ENCODE measurements at regions not wholly inside any gene's neighbourhood (a gene's known extent, or its start where the extent isn't known, plus 50 kb on each side); places are given as distances from the start of the nearest gene placed in this dataset.

GRCh38 chr12:53803194-53803593, 51.4 kb upstream of the CISTR start:
- DNase-seq = no peak

GRCh38 chr12:53803703-53804102, 51.9 kb upstream of the CISTR start:
- no peak for DNase-seq

GRCh38 chr12:53804429-53804828, 52.6 kb upstream of the CISTR start:
- DNase-seq = no peak

- no peak for DNase-seq
These were observed 53.3 kb upstream of the CISTR start for GRCh38 chr12:53805067-53805466.

GRCh38 chr12:53805791-53806190, 54.0 kb upstream of the CISTR start:
- DNase-seq = no peak

- DNase-seq = no peak
These were observed 54.9 kb upstream of the CISTR start for GRCh38 chr12:53806721-53807120.

GRCh38 chr12:53807322-53807860, 55.6 kb upstream of the CISTR start:
- DNase-seq = no peak

GRCh38 chr12:53808023-53808705, 56.4 kb upstream of the CISTR start:
- peak in 19 of 56 donors; percentile 2 to 58 (median 19) for DNase-seq

GRCh38 chr12:53809005-53809404, 57.2 kb upstream of the CISTR start:
- no peak for DNase-seq

- DNase-seq = no peak
These were observed 59.2 kb upstream of the CISTR start for GRCh38 chr12:53810950-53811349.

- no peak for DNase-seq
These were observed 59.8 kb upstream of the CISTR start for GRCh38 chr12:53811606-53812005.

GRCh38 chr12:53816360-53817020, 64.7 kb upstream of the CISTR start:
- DNase-seq = no peak

- no peak for DNase-seq
These were observed 65.2 kb upstream of the CISTR start for GRCh38 chr12:53817021-53817389.

- DNase-seq = peak in 1 of 56 donors; percentile 4
These were observed 68.9 kb upstream of the CISTR start for GRCh38 chr12:53820514-53821306.

- DNase-seq = no peak
These were observed 72.4 kb upstream of the CISTR start for GRCh38 chr12:53824001-53824712.

GRCh38 chr12:53825246-53826081, 73.7 kb upstream of the CISTR start:
- DNase-seq = no peak

- no peak for DNase-seq
These were observed 75.5 kb upstream of the CISTR start for GRCh38 chr12:53827306-53827705.

- DNase-seq = no peak
These were observed 76.8 kb upstream of the CISTR start for GRCh38 chr12:53828598-53828997.

GRCh38 chr12:53829130-53829819, 77.5 kb upstream of the CISTR start:
- no peak for DNase-seq

GRCh38 chr12:53830631-53831030, 78.9 kb upstream of the CISTR start:
- no peak for DNase-seq
